ENCODE measurements at regions not wholly inside any gene's neighbourhood (a gene's known extent, or its start where the extent isn't known, plus 50 kb on each side); places are given as distances from the start of the nearest gene placed in this dataset.

DNA sequence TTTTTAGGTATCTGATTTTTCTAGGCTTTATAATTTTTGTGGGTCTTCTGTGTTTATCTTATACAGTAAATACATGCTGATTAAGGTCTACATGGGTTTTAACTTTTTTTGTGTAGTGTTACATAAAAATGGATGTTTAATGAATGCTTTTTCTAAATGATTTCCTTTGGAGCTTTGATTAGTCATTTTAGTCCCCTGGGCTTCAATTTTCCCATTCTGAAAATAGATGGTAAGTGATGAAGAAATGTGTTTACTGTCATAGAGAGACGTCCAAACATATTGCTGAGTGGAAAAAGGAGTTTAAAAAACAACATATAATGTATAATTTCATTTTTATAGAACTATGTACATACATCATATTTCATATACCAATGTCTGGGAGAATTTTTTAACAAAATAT is 140.9 kb upstream of the HMCN1 start:
- H3K36me3 ChIP-seq (ENCODE audit: control insufficient read depth, insufficient read depth, low read length), result no peaks in the 10 kb centered on the region
- DNase-seq (ENCODE audit: low read depth) (no peak), FAIRE-seq (no peak)
- TF ChIP-seq, protein P1, sequence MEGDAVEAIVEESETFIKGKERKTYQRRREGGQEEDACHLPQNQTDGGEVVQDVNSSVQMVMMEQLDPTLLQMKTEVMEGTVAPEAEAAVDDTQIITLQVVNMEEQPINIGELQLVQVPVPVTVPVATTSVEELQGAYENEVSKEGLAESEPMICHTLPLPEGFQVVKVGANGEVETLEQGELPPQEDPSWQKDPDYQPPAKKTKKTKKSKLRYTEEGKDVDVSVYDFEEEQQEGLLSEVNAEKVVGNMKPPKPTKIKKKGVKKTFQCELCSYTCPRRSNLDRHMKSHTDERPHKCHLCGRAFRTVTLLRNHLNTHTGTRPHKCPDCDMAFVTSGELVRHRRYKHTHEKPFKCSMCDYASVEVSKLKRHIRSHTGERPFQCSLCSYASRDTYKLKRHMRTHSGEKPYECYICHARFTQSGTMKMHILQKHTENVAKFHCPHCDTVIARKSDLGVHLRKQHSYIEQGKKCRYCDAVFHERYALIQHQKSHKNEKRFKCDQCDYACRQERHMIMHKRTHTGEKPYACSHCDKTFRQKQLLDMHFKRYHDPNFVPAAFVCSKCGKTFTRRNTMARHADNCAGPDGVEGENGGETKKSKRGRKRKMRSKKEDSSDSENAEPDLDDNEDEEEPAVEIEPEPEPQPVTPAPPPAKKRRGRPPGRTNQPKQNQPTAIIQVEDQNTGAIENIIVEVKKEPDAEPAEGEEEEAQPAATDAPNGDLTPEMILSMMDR (IDR thresholded peaks at IDR 0.05; ENCODE audit: insufficient read depth, low read length, severe bottlenecking), result no peak
- no peaks in the 10 kb centered on the region for H3K27me3 ChIP-seq (ENCODE audit: control insufficient read depth, insufficient read depth, low read length)
- H3K4me3 ChIP-seq (ENCODE audit: low read depth, low read length), result no peak overlapping the region

- TF ChIP-seq, protein P1 (IDR thresholded peaks at IDR 0.05; ENCODE audit: insufficient read depth, low read length, severe bottlenecking), result no peak
- FAIRE-seq (no peak), DNase-seq (ENCODE audit: low read depth) (peak; percentile 78)
- Histone ChIP-seq H3K36me3 (ENCODE audit: control insufficient read depth, insufficient read depth, low read length) (no peaks in the 10 kb centered on the region), H3K4me3 (ENCODE audit: low read depth, low read length) (no peak overlapping the region), H3K27me3 (ENCODE audit: control insufficient read depth, insufficient read depth, low read length) (no peaks in the 10 kb centered on the region)
These were observed 148.4 kb upstream of the HMCN1 start for GRCh38 chr1:185585770-185586169.

DNA sequence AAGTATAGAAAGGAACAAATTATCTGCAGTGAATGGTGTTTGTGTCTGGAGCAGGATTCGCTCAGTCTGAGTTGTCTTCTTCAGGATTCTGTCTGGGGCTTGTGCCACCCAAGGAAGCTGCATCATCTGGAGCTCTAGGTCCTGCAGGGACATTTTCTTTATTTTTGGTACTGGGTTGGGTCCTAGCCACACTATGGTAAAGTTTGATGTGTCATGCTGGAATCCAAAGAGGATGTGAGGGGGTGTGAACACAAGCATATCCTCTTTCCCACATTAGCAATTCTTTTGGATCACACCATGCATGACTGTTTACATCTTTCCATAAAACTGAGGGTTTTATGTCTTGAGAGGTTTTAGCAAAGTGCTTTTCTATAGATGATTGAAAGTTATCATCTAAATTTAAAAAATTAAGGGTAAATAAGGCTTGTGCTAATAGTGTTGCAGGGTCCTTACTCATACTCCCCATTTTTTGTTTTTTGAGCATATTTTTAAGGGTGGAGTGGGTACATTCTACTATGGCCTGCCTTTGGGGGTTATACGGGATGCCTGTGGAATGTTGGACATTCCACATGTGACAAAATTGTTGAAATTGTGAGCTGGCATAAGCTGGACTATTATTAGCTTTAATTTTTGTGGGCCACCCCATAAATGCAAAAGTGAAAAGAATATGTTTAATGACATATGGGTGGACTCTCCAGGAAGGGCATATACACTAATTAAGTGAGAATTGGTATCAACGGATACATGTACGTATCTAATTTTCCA is 152.0 kb upstream of the HMCN1 start:
- no peaks in the 10 kb centered on the region for H3K36me3 ChIP-seq (ENCODE audit: control insufficient read depth, insufficient read depth, low read length)
- TF ChIP-seq, protein P1 (IDR thresholded peaks at IDR 0.05; ENCODE audit: insufficient read depth, low read length, severe bottlenecking), result no peak
- peak; percentile 88 for DNase-seq (ENCODE audit: low read depth)
- no peaks in the 10 kb centered on the region for H3K27me3 ChIP-seq (ENCODE audit: control insufficient read depth, insufficient read depth, low read length)
- no peak for FAIRE-seq
- no peak overlapping the region for H3K4me3 ChIP-seq (ENCODE audit: low read depth, low read length)

GRCh38 chr1:185581020-185581419 is 153.2 kb upstream of the HMCN1 start:
- FAIRE-seq (no peak), DNase-seq (ENCODE audit: low read depth) (no peak)
- TF ChIP-seq, protein P1 (IDR thresholded peaks at IDR 0.05; ENCODE audit: insufficient read depth, low read length, severe bottlenecking), result no peak
- no peak overlapping the region for H3K4me3 ChIP-seq (ENCODE audit: low read depth, low read length)
- H3K27me3 ChIP-seq (ENCODE audit: control insufficient read depth, insufficient read depth, low read length), result no peaks in the 10 kb centered on the region
- H3K36me3 ChIP-seq (ENCODE audit: control insufficient read depth, insufficient read depth, low read length), result no peaks in the 10 kb centered on the region

GRCh38 chr1:185578293-185578692 is 155.9 kb upstream of the HMCN1 start:
- Histone ChIP-seq H3K36me3 (ENCODE audit: control insufficient read depth, insufficient read depth, low read length) (no peaks in the 10 kb centered on the region), H3K27me3 (ENCODE audit: control insufficient read depth, insufficient read depth, low read length) (no peaks in the 10 kb centered on the region), H3K4me3 (ENCODE audit: low read depth, low read length) (no peak overlapping the region)
- FAIRE-seq (no peak), DNase-seq (ENCODE audit: low read depth) (no peak)
- TF ChIP-seq, protein P1 (IDR thresholded peaks at IDR 0.05; ENCODE audit: insufficient read depth, low read length, severe bottlenecking), result no peak

All from bronchial epithelial cell (primary cell).